Head of caudate nucleus (tissue), 42 donors: ENCODE measurements at regions not wholly inside any gene's neighbourhood (a gene's known extent, or its start where the extent isn't known, plus 50 kb on each side); places are given as distances from the start of the nearest gene placed in this dataset.

Experiments
- DNase-seq, 42 donors: peaks; one replicate each; pipeline versions ENCODE4 v3.0.0 to v3.0.0-alpha.2; 2020 to 2021; ENCODE audit warnings: mixed read lengths in 7 of 42
- intact Hi-C: fragments of 100-400 bp; cut with DNase I; formaldehyde crosslinking; loops from one replicate; pipeline ENCODE4 v1.15.0; 2022

- DNase-seq: peak in 9 of 42 donors; percentile 15 to 67 (median 42)
- intact Hi-C loops: no loop called here
Measured at GRCh38 chr11:115054570-115055538, 376.5 kb downstream of the NXPE2 start.

GRCh38 chr11:115056514-115056913 lies 378.2 kb downstream of the NXPE2 start:
- intact Hi-C loops: no loop called here
- no peak for DNase-seq

GRCh38 chr11:115060840-115061239 lies 382.5 kb downstream of the NXPE2 start:
- no peak for DNase-seq
- intact Hi-C loops: no loop called here

GRCh38 chr11:115065314-115065713 lies 387.0 kb downstream of the NXPE2 start:
- intact Hi-C loops: no loop called here
- DNase-seq: no peak

- DNase-seq: peak in 11 of 42 donors; percentile 16 to 67 (median 40)
- intact Hi-C loops: no loop called here
Measured at GRCh38 chr11:115065830-115066664, 387.7 kb downstream of the NXPE2 start.

GRCh38 chr11:115067471-115067870 lies 389.1 kb downstream of the NXPE2 start:
- DNase-seq: no peak
- intact Hi-C loops: no loop called here

GRCh38 chr11:115067900-115068530 lies 389.7 kb downstream of the NXPE2 start:
- intact Hi-C loops: no loop called here
- no peak for DNase-seq

- peak in 21 of 42 donors; percentile 18 to 77 (median 45) for DNase-seq
- intact Hi-C loops: no loop called here
Measured at GRCh38 chr11:115069599-115069998, 391.3 kb downstream of the NXPE2 start.

- intact Hi-C loops: loop anchor here (5.0 kb wide), 1 partner anchor 237 kb away; no protein-coding TSS in a partner anchor
- DNase-seq: peak in 4 of 42 donors; percentile 20 to 46 (median 35)
Measured at GRCh38 chr11:115075356-115075755, 397.0 kb downstream of the NXPE2 start.

GRCh38 chr11:115077740-115078139 lies 399.4 kb downstream of the NXPE2 start:
- intact Hi-C loops: loop anchor here (5.0 kb wide), 1 partner anchor 235 kb away; no protein-coding TSS in a partner anchor
- no peak for DNase-seq

- DNase-seq: peak; percentile 23 to 90 (median 66)
- intact Hi-C loops: loop anchor here (5.0 kb wide), 1 partner anchor 234 kb away; no protein-coding TSS in a partner anchor
Measured at GRCh38 chr11:115078461-115079438, 400.4 kb downstream of the NXPE2 start.

GRCh38 chr11:115080923-115081680 lies 402.8 kb downstream of the NXPE2 start:
- DNase-seq: no peak

GRCh38 chr11:115081972-115082371 lies 403.6 kb downstream of the NXPE2 start:
- no peak for DNase-seq

More at GRCh38 chr11:115080923-115081680, 402.8 kb downstream of the NXPE2 start:
- intact Hi-C loops: no loop called here

GRCh38 chr11:115083144-115083806 lies 404.9 kb downstream of the NXPE2 start:
- no peak for DNase-seq
- intact Hi-C loops: no loop called here

More at GRCh38 chr11:115081972-115082371, 403.6 kb downstream of the NXPE2 start:
- intact Hi-C loops: no loop called here

- DNase-seq: no peak
- intact Hi-C loops: no loop called here
Measured at GRCh38 chr11:115084231-115084630, 405.9 kb downstream of the NXPE2 start.

- peak in 25 of 42 donors; percentile 12 to 72 (median 40) for DNase-seq
- intact Hi-C loops: no loop called here
Measured at GRCh38 chr11:115085461-115086210, 407.3 kb downstream of the NXPE2 start.
